GM13976 (cell line): ENCODE measurements at regions not wholly inside any gene's neighbourhood (a gene's known extent, or its start where the extent isn't known, plus 50 kb on each side); places are given as distances from the start of the nearest gene placed in this dataset.

Source experiments
- DNase-seq: peaks from one replicate; pipeline ENCODE4 v3.0.0; 2012; ENCODE audit warnings: low spot score
- CTCF ChIP-seq: IDR thresholded peaks from 2 replicates; pipeline ENCODE4 v1.5.1; 2012; ENCODE audit warnings: borderline replicate concordance, mild to moderate bottlenecking; ENCODE audit not compliant: insufficient read depth; ENCODE audit errors: extremely low read depth, missing control alignments, control extremely low read depth
- in situ Hi-C: fragments of 300-500 bp; cut with MboI; formaldehyde crosslinking; loops from one replicate; pipeline ENCODE4 v1.12.0; 2022; ENCODE audit warnings: low sequenced_read_pairs, mixed read lengths, inconsistent platforms; ENCODE audit not compliant: unreplicated experiment

- no peak for TF ChIP-seq CTCF
- in situ Hi-C loops: no loop called here
- DNase-seq: no peak
These were observed 133.4 kb upstream of the GAS1 start for GRCh38 chr9:87080512-87081264.

- in situ Hi-C loops: no loop called here
- no peak for DNase-seq
- no peak for TF ChIP-seq CTCF
These were observed 134.2 kb upstream of the GAS1 start for GRCh38 chr9:87081503-87081902.

- TF ChIP-seq CTCF: no peak
- in situ Hi-C loops: no loop called here
- peak; percentile 15 for DNase-seq
These were observed 136.7 kb upstream of the GAS1 start for GRCh38 chr9:87083986-87084385.

GRCh38 chr9:87084407-87084806 lies 137.1 kb upstream of the GAS1 start:
- in situ Hi-C loops: no loop called here
- DNase-seq: no peak
- no peak for TF ChIP-seq CTCF

GRCh38 chr9:87085073-87085472 lies 137.8 kb upstream of the GAS1 start:
- in situ Hi-C loops: no loop called here
- no peak for TF ChIP-seq CTCF
- no peak for DNase-seq

GRCh38 chr9:87085521-87085920 lies 138.2 kb upstream of the GAS1 start:
- no peak for TF ChIP-seq CTCF
- in situ Hi-C loops: no loop called here
- no peak for DNase-seq
